Keratinocyte (primary cell): ENCODE measurements at regions not wholly inside any gene's neighbourhood (a gene's known extent, or its start where the extent isn't known, plus 50 kb on each side); places are given as distances from the start of the nearest gene placed in this dataset.

Experiments used
- DNase-seq: peaks from one replicate; pipeline ENCODE4 v3.0.0-alpha.2; 2011; ENCODE audit warnings: low read depth, missing footprints, low spot score
- FAIRE-seq: peaks from 2 replicates; lab custom pipeline; 2011; peaks lifted over from hg19 to GRCh38; lab: Jason Lieb, UNC
- H2AFZ ChIP-seq: 2 replicates; pipeline ENCODE4 v1.6.0; 2012; ENCODE audit warnings: low read length, control low read depth, inconsistent platforms; ENCODE audit not compliant: control insufficient read depth
- H3K27ac ChIP-seq: 2 replicates; pipeline ENCODE4 v1.5.1; 2011; ENCODE audit warnings: low read length; ENCODE audit not compliant: control insufficient read depth, insufficient read depth
- H3K27me3 ChIP-seq: 3 replicates; pipeline ENCODE4 v1.6.0; 2011; ENCODE audit warnings: low read length; ENCODE audit not compliant: control insufficient read depth, insufficient read depth; ENCODE audit errors: extremely low read depth
- H3K36me3 ChIP-seq, 2 experiments: 2 replicates in 1 of 2; 3 replicates in 1 of 2; pipeline ENCODE4 v1.5.1; 2011; ENCODE audit warnings: low read length in 2 of 2, mild to moderate bottlenecking in 1 of 2; ENCODE audit not compliant: control insufficient read depth in 2 of 2, insufficient read depth in 2 of 2; ENCODE audit errors: extremely low read depth in 1 of 2
- H3K4me1 ChIP-seq: 3 replicates; pipeline ENCODE4 v1.5.1; 2011; ENCODE audit warnings: low read length; ENCODE audit not compliant: control insufficient read depth, insufficient read depth; ENCODE audit errors: extremely low read depth
- H3K4me2 ChIP-seq: 3 replicates; pipeline ENCODE4 v1.6.0; 2011; ENCODE audit warnings: low read depth, low read length; ENCODE audit not compliant: control insufficient read depth, insufficient read depth; ENCODE audit errors: extremely low read depth
- H3K4me3 ChIP-seq, 3 experiments: fragments of 200-600 bp in 1 of 3; sonication (generic) in 1 of 3; 2 replicates in 2 of 3; 3 replicates in 1 of 3; pipeline ENCODE4 v1.5.1; 2011 to 2016; ENCODE audit warnings: low read length in 3 of 3, mild to moderate bottlenecking in 3 of 3, control low read depth in 2 of 3, inconsistent platforms in 1 of 3, low read depth in 1 of 3, mixed read lengths in 1 of 3, mixed run types in 1 of 3, moderate library complexity in 1 of 3; ENCODE audit not compliant: control insufficient read depth in 2 of 3, insufficient read depth in 2 of 3; ENCODE audit errors: extremely low read depth in 1 of 3
- H3K79me2 ChIP-seq: 2 replicates; pipeline ENCODE4 v1.6.0; 2012; ENCODE audit warnings: low read length; ENCODE audit not compliant: control insufficient read depth, insufficient read depth
- H3K9ac ChIP-seq: 3 replicates; pipeline ENCODE4 v1.6.0; 2011; ENCODE audit warnings: low read length; ENCODE audit not compliant: control insufficient read depth, insufficient read depth; ENCODE audit errors: extremely low read depth
- H3K9me1 ChIP-seq: 3 replicates; pipeline ENCODE4 v1.6.0; 2011; ENCODE audit warnings: low read length; ENCODE audit not compliant: control insufficient read depth, insufficient read depth; ENCODE audit errors: extremely low read depth
- H3K9me3 ChIP-seq: 2 replicates; pipeline ENCODE4 v1.5.1; 2012; ENCODE audit warnings: low read depth, low read length; ENCODE audit not compliant: control insufficient read depth
- H4K20me1 ChIP-seq: 3 replicates; pipeline ENCODE4 v1.6.0; 2011; ENCODE audit warnings: low read length; ENCODE audit not compliant: control insufficient read depth, insufficient read depth; ENCODE audit errors: extremely low read depth
- CTCF ChIP-seq, 3 experiments: IDR thresholded peaks in 1 of 3; conservative IDR thresholded peaks in 1 of 3; optimal IDR thresholded peaks in 1 of 3; 2 replicates in 2 of 3; 3 replicates in 1 of 3; pipeline versions ENCODE3 to v1.5.1; 2011; ENCODE audit warnings: low read length in 3 of 3, mild to moderate bottlenecking in 3 of 3, moderate library complexity in 2 of 3, control low read depth in 1 of 3, inconsistent platforms in 1 of 3; ENCODE audit not compliant: insufficient read depth in 2 of 3; ENCODE audit errors: extremely low read depth in 1 of 3
- EZH2 ChIP-seq: IDR thresholded peaks from one replicate; pipeline ENCODE4 v1.6.1; 2012; ENCODE audit warnings: inconsistent platforms, mild to moderate bottlenecking, low read length, moderate library complexity
- dilution Hi-C: fragments of 300-500 bp; cut with MboI; formaldehyde crosslinking; loops from one replicate; pipeline ENCODE4 v1.7.0; 2020; ENCODE audit warnings: low sequenced_read_pairs; ENCODE audit not compliant: extremely low pct_ligation_motif_present

GRCh38 chr2:230657906-230658305, 54.7 kb upstream of the CAB39 start:
- Histone ChIP-seq H2AFZ (no peak overlapping the region), H3K79me2 (no peaks in the 10 kb centered on the region), H3K9ac (no peak overlapping the region), H3K27ac (no peak overlapping the region), H3K9me3 (no peaks in the 10 kb centered on the region), H3K36me3 (no peaks in the 10 kb centered on the region), H3K4me2 (no peak overlapping the region), H3K9me1 (no peaks in the 10 kb centered on the region), H4K20me1 (no peaks in the 10 kb centered on the region), H3K4me1 (no peaks in the 10 kb centered on the region), H3K4me3 (no peak overlapping the region), H3K27me3 (no peaks in the 10 kb centered on the region)
- dilution Hi-C loops, result no loop called here
- no peak for DNase-seq
- no peak for FAIRE-seq
- TF ChIP-seq CTCF (optimal IDR thresholded peaks at IDR 0.05 in 1 of 3, IDR thresholded peaks at IDR 0.05 in 1 of 3, conservative IDR thresholded peaks at IDR 0.05 in 1 of 3; ENCODE audit: extremely low read depth in 1 of 3, insufficient read depth in 2 of 3, low read length in 3 of 3), result no peak
- TF ChIP-seq EZH2, result no peak

DNA sequence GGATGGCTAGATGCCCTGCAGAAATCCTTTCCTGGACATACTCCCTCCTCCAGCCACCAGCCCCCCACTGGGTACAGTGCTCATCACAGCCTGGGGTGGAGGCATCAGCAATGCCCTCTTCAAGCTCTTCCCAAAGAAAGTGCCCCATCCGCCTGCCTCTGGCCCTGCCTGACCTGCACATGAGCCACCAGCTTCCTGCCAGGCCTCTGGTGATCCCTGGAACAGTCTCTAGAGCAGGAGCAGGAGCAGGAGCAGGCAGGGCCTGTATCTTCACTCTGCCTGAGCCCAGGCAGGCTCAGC, 54.1 kb upstream of the CAB39 start:
- TF ChIP-seq EZH2 (no peak), CTCF (optimal IDR thresholded peaks at IDR 0.05 in 1 of 3, IDR thresholded peaks at IDR 0.05 in 1 of 3, conservative IDR thresholded peaks at IDR 0.05 in 1 of 3; ENCODE audit: extremely low read depth in 1 of 3, insufficient read depth in 2 of 3, low read length in 3 of 3) (no peak)
- no peak overlapping the region for H3K9ac ChIP-seq
- H3K9me3 ChIP-seq, result no peaks in the 10 kb centered on the region
- no peaks in the 10 kb centered on the region for H3K4me1 ChIP-seq
- H2AFZ ChIP-seq, result no peak overlapping the region
- no peaks in the 10 kb centered on the region for H4K20me1 ChIP-seq
- dilution Hi-C loops, result no loop called here
- DNase-seq, result no peak
- no peak overlapping the region for H3K4me2 ChIP-seq
- H3K9me1 ChIP-seq, result no peaks in the 10 kb centered on the region
- no peak overlapping the region for H3K4me3 ChIP-seq
- H3K79me2 ChIP-seq, result no peaks in the 10 kb centered on the region
- FAIRE-seq, result no peak
- no peaks in the 10 kb centered on the region for H3K36me3 ChIP-seq
- no peak overlapping the region for H3K27ac ChIP-seq
- no peaks in the 10 kb centered on the region for H3K27me3 ChIP-seq
